ENCODE measurements at regions not wholly inside any gene's neighbourhood (a gene's known extent, or its start where the extent isn't known, plus 50 kb on each side); places are given as distances from the start of the nearest gene placed in this dataset.

DNA sequence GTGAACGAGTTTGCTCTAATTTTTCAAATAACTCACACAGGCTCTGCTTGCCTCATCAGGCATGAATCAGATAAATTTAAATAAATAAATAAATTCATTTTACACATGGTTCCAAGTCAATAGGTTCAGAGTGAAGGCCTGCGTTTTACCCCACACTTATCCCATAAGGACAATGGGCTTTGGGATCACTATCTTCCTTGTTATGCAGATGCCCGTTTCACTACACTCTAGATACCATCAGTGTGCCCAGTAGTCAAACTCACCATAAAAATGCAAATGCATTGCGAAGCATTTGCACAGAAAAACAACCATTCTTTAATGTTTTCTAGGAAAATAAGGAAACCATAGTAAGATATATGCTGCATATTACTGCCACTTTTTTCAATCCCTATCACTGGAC lies 155.9 kb upstream of the CCDC196 start:
- TF ChIP-seq, protein P1, sequence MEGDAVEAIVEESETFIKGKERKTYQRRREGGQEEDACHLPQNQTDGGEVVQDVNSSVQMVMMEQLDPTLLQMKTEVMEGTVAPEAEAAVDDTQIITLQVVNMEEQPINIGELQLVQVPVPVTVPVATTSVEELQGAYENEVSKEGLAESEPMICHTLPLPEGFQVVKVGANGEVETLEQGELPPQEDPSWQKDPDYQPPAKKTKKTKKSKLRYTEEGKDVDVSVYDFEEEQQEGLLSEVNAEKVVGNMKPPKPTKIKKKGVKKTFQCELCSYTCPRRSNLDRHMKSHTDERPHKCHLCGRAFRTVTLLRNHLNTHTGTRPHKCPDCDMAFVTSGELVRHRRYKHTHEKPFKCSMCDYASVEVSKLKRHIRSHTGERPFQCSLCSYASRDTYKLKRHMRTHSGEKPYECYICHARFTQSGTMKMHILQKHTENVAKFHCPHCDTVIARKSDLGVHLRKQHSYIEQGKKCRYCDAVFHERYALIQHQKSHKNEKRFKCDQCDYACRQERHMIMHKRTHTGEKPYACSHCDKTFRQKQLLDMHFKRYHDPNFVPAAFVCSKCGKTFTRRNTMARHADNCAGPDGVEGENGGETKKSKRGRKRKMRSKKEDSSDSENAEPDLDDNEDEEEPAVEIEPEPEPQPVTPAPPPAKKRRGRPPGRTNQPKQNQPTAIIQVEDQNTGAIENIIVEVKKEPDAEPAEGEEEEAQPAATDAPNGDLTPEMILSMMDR (IDR thresholded peaks at IDR 0.05) = no peak
- TF ChIP-seq EZH2 (IDR thresholded peaks at IDR 0.05) = no peak

All from neural progenitor cell (in vitro differentiated cells).